A673 (cell line): ENCODE measurements at regions not wholly inside any gene's neighbourhood (a gene's known extent, or its start where the extent isn't known, plus 50 kb on each side); places are given as distances from the start of the nearest gene placed in this dataset.

Experiments used
- BruUV-seq: library from RNA; stranded (reverse); fragments of 400-500 nt; replicated peaks from 2 replicates; lab custom pipeline; 2021; lab: Mats Ljungman, UMichigan
- CTCF ChIA-PET: fragments of 300-600 bp; sonication (Branson Sonifier 250); formaldehyde crosslinking; loops from one replicate; lab custom pipeline; 2022; ENCODE audit warnings: antibody characterized with exemption; lab: Charles Lee
- POLR2A ChIA-PET: fragments of 300-600 bp; sonication (Branson Sonifier 250); formaldehyde crosslinking; loops from one replicate; lab custom pipeline; 2022; ENCODE audit warnings: antibody characterized with exemption; ENCODE audit not compliant: low non-redundant PET; lab: Charles Lee
- DNase-seq: peaks from one replicate; pipeline ENCODE4 v3.0.0-alpha.2; 2015; ENCODE audit warnings: low spot score
- H3K27ac ChIP-seq: fragments of 200-600 bp; sonication (generic); 2 replicates; pipeline ENCODE4 v1.5.1; 2016; ENCODE audit warnings: mixed run types, low read depth, mild to moderate bottlenecking, mixed read lengths, antibody characterized with exemption, low read length; ENCODE audit not compliant: poor library complexity, severe bottlenecking
- H3K27me3 ChIP-seq: fragments of 200-600 bp; sonication (generic); replicated peaks from 2 replicates; pipeline ENCODE4 v1.6.1; 2017; ENCODE audit warnings: mixed run types, low read depth, mild to moderate bottlenecking, mixed read lengths, antibody characterized with exemption, low read length; ENCODE audit not compliant: insufficient read depth, poor library complexity
- H3K36me3 ChIP-seq: fragments of 200-600 bp; sonication (generic); 2 replicates; pipeline ENCODE4 v1.6.1; 2016; ENCODE audit warnings: mixed run types, mild to moderate bottlenecking, mixed read lengths, antibody characterized with exemption, low read length; ENCODE audit not compliant: insufficient read depth, poor library complexity, severe bottlenecking
- H3K4me1 ChIP-seq: fragments of 200-600 bp; sonication (generic); 2 replicates; pipeline ENCODE4 v1.6.1; 2017; ENCODE audit warnings: mixed run types, mild to moderate bottlenecking, mixed read lengths, antibody characterized with exemption, low read length; ENCODE audit not compliant: insufficient read depth, poor library complexity, severe bottlenecking
- H3K4me3 ChIP-seq: fragments of 200-600 bp; sonication (generic); 2 replicates; pipeline ENCODE4 v1.5.1; 2016; ENCODE audit warnings: low read depth, mixed run types, mild to moderate bottlenecking, mixed read lengths, low read length; ENCODE audit not compliant: poor library complexity, severe bottlenecking
- H3K9me3 ChIP-seq: fragments of 200-600 bp; sonication (generic); 2 replicates; pipeline ENCODE4 v1.6.1; 2016; ENCODE audit warnings: mixed run types, low read depth, mild to moderate bottlenecking, mixed read lengths, antibody characterized with exemption, low read length; ENCODE audit not compliant: poor library complexity, severe bottlenecking
- CTCF ChIP-seq: fragments of 300-800, 200-600 bp; sonication (generic); conservative IDR thresholded peaks from 2 replicates; pipeline ENCODE4 v1.5.1; 2017; ENCODE audit warnings: low read depth, mild to moderate bottlenecking, antibody characterized with exemption, low read length, moderate library complexity, mixed read lengths
- EZH2 ChIP-seq: fragments of 200-600 bp; sonication (generic); IDR thresholded peaks from 2 replicates; pipeline ENCODE4 v1.6.1; 2017; ENCODE audit warnings: borderline replicate concordance, low read depth, mild to moderate bottlenecking, mixed read lengths, antibody characterized with exemption, low read length; ENCODE audit not compliant: poor library complexity, severe bottlenecking
- intact Hi-C: fragments of 100-400 bp; cut with micrococcal nuclease; formaldehyde crosslinking; loops from one replicate; pipeline ENCODE4 v1.10.0; 2022; ENCODE audit not compliant: unreplicated experiment

- CTCF ChIA-PET = no interaction called here
- TF ChIP-seq CTCF (no peak), EZH2 (no peak)
- Histone ChIP-seq H3K9me3 (no peaks in the 10 kb centered on the region), H3K36me3 (no peaks in the 10 kb centered on the region), H3K27ac (no peak overlapping the region), H3K4me1 (no peaks in the 10 kb centered on the region), H3K27me3 (no peaks in the 10 kb centered on the region), H3K4me3 (no peak overlapping the region)
- no TSS peak for BruUV-seq
- intact Hi-C loops = no loop called here
- no peak for DNase-seq
- POLR2A ChIA-PET = no interaction called here
These were observed 1247.9 kb downstream of the GRIK2 start for GRCh38 chr6:102641426-102641825.

GRCh38 chr6:102631921-102632320, 1238.4 kb downstream of the GRIK2 start:
- CTCF ChIA-PET = interaction anchor here (1.1 kb wide), 1 partner anchor 12 kb away, joined by 3 read pairs; no protein-coding TSS in a partner anchor
- Histone ChIP-seq H3K4me3 (no peak overlapping the region), H3K27me3 (no peaks in the 10 kb centered on the region), H3K36me3 (no peaks in the 10 kb centered on the region), H3K4me1 (no peaks in the 10 kb centered on the region), H3K27ac (no peak overlapping the region), H3K9me3 (no peaks in the 10 kb centered on the region)
- POLR2A ChIA-PET = no interaction called here
- intact Hi-C loops = no loop called here
- TF ChIP-seq CTCF = no peak
- no peak for TF ChIP-seq EZH2
- BruUV-seq = no TSS peak
- no peak for DNase-seq

- BruUV-seq = no TSS peak
- intact Hi-C loops = no loop called here
These were observed 1229.7 kb downstream of the GRIK2 start for GRCh38 chr6:102623201-102623600.

More at GRCh38 chr6:102623201-102623600, 1229.7 kb downstream of the GRIK2 start:
- POLR2A ChIA-PET = no interaction called here
- Histone ChIP-seq H3K36me3 (no peaks in the 10 kb centered on the region), H3K4me3 (no peak overlapping the region), H3K27ac (no peak overlapping the region), H3K27me3 (no peaks in the 10 kb centered on the region), H3K4me1 (peaks cover 8% of the 10 kb centered on the region), H3K9me3 (no peaks in the 10 kb centered on the region)
- DNase-seq = no peak
- TF ChIP-seq CTCF (no peak), EZH2 (no peak)
- CTCF ChIA-PET = no interaction called here
